ENCODE measurements at regions not wholly inside any gene's neighbourhood (a gene's known extent, or its start where the extent isn't known, plus 50 kb on each side); places are given as distances from the start of the nearest gene placed in this dataset.
A peak's percentile ranks its signal among the peaks of the same experiment; 100 is the strongest.
"Not testable (repeated sequence)": the region's sequence is repeated elsewhere in the genome, so short reads cannot be mapped to it uniquely, and the experiment has no call there.

GRCh38 chr6:43999628-44000027 is 127.6 kb downstream of the MRPL14 start:
- no peak for DNase-seq (ENCODE audit: low spot score)

DNA sequence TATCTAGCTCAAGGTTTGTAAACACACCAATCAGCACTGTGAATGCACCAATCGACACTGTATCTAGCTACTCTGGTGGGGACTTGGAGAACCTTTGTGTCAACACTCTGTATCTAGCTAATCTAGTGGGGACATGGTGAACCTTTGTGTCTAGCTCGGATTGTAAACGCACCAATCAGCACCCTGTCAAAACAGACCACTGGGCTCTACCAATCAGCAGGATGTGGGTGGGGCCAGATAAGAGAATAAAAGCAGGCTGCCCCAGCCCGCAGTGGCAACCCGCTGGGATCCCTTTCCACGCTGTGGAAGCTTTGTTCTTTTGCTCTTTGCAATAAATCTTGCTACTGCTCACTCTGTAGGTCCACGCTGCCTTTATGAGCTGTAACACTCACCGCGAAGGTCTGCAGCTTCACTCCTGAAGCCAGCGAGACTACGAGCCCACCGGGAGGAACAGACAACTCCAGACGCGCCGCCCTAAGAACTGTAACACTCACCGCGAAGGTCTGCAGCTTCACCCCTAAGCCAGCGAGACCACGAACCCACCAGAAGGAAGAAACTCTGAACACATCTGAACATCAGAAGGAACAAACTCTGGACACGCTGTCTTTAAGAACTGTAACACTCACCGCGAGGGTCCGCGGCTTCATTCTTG is 128.5 kb downstream of the MRPL14 start:
- not testable (repeated sequence) for DNase-seq (ENCODE audit: low spot score)

GRCh38 chr6:43997990-43998585 is 129.2 kb downstream of the MRPL14 start:
- DNase-seq (ENCODE audit: low spot score), result peak; percentile 17

DNA sequence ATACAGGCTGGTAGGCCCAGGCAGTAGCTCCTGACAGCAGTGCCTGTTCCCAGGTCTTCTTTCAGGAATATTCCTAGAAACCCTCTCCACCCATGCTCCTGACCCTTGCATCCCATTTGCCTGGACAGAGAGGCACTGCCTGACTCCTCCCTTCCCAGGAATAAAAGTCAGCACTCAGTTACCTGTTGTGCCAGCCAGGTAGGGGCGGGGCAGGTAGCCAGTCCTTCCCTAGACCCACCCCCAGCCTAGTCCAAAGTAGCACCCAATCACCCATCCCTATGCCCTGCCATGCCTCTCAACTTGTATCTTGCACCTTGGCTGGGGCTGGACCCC is 129.9 kb downstream of the MRPL14 start:
- DNase-seq (ENCODE audit: low spot score), result peak; percentile 40

DNA sequence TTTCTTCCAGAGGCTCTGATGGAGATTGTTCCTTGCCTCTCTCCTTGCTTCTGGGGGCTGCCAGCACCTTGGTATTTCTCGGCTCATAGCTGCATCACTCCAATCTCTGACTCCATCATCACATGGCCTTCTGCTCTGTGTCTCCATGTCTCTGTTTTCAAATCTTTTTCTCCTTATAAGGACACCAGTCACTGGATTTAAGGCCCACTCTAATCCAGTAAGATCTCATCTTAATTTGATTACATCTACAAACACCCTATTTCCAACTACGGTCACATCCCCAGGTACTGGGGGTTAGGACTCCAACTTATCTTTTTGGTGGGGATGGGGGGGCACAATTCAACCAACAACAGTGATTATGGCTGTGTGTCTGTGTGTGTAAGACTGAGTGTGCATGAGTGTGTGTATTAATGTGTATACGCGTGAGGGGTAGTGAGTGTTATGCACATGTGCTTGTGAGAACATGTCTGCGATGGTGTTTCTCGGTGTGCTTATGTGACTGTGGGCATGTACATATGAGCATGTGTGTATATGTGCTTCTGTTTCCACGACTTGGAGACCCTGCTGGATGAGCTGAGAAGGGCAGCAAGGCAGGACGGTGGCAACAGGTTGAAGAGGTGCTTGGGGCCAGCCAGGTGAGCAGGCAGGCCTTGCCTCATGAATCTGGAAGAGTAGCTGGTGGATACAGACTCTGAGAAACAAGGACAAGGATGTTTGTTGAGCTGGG is 130.5 kb downstream of the MRPL14 start:
- DNase-seq (ENCODE audit: low spot score), result peak; percentile 55

- DNase-seq (ENCODE audit: low spot score), result peak; percentile 51
Measured at GRCh38 chr6:43995137-43995536, 132.1 kb downstream of the MRPL14 start.

- DNase-seq (ENCODE audit: low spot score), result peak; percentile 62
Measured at GRCh38 chr6:43993881-43994523, 133.2 kb downstream of the MRPL14 start.

DNA sequence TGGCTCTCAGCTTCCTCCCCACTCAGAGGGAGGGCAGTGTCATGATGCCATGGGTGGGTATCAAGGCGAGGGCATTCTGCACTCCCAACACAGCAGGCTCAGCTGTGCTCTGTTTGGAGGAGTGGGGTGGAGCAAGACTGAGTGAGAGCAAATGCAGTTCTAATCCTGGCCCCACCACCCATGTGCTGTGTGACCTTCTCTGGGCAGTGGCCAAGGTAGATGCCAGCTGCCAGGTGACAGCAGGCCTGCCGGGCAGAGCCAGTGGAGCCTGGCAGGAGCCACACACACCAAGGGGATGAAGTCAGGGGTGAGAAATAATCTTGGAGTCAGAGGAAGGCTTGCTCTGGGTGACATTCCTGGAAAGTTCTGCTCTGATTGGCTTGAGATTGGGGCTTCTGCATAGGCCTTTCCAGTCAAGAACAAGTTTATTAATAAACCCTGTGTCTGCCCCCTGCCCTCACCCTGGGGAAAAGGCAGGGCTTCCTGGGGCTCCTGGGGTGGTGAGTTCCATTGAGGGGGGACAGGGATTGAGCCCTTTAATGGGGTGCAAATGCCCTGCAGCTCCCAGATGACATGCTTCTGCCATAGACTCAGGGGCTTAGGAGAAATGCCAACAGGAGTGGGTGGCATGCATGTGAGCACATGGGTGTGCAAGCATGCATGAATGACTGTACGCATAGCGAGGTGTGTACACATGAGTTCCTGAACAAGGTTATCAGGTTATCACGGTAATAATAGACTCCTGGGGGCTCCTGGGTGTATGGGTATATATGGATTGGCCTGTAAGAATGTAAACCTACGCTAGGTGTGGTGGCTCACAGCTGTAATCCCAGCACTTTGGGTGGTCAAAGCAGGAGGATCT is 134.2 kb downstream of the MRPL14 start:
- DNase-seq (ENCODE audit: low spot score), result no peak

DNA sequence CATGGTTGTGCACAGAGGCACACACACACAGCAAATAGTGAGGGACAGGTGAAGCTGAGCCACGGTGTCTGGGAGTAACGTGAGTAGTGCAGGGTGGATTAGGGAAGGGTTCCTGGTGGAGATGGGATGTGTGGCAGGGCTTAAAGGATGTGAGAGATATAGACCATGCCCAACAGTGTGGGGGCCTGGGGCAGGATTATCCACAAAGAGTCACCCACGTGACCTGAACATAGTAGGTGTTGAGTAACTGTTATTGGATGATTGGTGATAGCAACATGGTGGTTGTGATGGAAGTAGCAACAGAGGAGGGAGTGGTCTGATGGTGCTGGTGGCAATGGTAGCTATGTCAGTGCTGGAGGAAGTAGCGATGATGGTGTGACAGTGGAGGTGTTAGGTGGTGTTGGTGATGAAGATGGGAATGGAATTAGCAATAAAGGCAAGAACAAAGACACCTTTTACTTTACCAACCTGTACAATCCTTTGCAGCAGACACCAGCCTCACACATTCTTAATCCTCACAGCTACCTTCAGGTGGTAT is 135.1 kb downstream of the MRPL14 start:
- DNase-seq (ENCODE audit: low spot score), result no peak

GRCh38 chr6:43990627-43991619 is 136.3 kb downstream of the MRPL14 start:
- peak; percentile 78 for DNase-seq (ENCODE audit: low spot score)

DNA sequence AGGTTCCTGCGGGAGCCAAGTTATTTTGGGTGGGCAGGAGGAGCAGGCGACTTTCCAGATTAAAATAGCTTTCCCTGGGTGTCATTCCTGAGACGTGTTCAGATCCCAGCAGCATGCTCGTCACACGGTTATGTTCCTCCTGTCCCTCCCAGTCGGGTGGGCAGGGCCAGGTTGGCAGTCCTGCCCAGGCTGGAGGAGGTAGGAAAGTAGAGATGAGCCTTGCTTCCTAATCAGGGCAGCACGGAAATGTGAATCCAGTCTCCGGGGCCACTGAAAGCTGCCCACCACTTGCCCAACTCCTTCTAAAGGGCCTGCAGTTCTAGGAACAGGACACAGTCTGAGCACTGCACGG is 137.0 kb downstream of the MRPL14 start:
- DNase-seq (ENCODE audit: low spot score), result no peak

DNA sequence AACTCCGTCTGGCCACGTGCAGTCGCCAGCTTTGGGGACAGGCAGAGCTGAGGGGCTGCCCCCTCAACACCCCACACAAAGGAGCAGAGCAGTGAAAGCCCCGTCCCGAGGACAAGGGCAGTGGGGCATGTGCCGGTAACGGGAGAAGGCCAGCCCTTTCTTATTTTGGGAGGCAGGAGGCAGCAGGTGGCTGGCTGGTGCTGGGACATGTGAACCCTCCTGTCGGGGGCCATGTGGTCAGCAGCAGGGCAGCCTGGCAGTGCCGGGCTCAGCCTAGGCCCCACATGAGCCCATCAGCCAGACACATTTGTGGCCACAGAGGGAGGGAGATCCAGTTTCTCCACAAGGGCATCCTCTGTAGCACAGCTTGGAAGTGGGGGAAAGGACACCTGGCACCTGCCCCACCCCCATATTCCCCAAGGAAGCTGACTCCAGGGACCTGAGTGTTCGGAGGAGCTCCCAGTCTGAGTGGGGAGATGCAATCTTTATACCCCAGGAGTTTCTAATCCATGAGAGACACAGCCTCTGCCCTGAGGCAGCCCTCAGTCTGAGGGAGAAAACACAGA is 137.6 kb downstream of the MRPL14 start:
- no peak for DNase-seq (ENCODE audit: low spot score)

DNA sequence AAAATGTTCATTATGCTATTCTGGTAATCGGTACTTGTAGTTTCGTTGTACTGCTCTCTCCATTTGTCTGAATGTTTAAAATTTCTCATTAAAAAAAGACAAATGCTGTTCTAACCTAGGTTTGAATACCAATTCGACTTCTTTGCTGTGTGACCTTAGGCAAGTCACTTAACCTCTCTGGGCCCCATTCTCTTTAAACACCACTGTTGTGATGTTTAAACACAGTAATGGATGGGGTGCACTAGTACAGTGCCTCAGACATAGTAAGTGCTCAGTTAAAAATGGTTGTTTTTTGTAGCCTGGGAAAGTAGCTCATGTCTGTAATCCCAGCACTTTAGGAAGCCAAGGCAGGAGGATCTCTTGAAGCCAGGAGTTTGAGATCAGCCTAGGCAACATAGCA is 138.5 kb downstream of the MRPL14 start:
- DNase-seq (ENCODE audit: low spot score), result no peak

- DNase-seq (ENCODE audit: low spot score), result no peak
Measured at GRCh38 chr6:43987838-43988439, 139.3 kb downstream of the MRPL14 start.

GRCh38 chr6:43986177-43986825 is 141.0 kb downstream of the MRPL14 start:
- DNase-seq (ENCODE audit: low spot score), result no peak

DNA sequence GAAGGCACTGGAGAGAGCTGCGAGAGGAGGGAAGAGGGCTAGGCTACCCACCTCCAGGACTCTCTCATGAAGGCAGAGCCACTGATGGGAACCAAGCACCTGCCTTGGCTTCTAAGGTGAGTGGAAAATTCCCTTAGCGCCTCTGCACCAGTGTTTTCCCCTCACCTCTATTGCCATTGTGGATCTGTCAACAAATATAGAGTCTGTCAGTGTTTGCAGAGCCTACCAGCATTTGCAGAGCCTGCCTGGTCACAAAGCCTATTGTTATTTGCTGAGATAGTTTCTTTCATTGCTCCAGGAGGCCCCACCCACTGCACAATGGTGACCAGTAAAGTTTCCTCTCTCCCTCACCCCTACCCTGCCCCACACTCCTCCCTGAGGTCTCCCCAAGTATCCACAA is 141.9 kb downstream of the MRPL14 start:
- DNase-seq (ENCODE audit: low spot score), result no peak

DNA sequence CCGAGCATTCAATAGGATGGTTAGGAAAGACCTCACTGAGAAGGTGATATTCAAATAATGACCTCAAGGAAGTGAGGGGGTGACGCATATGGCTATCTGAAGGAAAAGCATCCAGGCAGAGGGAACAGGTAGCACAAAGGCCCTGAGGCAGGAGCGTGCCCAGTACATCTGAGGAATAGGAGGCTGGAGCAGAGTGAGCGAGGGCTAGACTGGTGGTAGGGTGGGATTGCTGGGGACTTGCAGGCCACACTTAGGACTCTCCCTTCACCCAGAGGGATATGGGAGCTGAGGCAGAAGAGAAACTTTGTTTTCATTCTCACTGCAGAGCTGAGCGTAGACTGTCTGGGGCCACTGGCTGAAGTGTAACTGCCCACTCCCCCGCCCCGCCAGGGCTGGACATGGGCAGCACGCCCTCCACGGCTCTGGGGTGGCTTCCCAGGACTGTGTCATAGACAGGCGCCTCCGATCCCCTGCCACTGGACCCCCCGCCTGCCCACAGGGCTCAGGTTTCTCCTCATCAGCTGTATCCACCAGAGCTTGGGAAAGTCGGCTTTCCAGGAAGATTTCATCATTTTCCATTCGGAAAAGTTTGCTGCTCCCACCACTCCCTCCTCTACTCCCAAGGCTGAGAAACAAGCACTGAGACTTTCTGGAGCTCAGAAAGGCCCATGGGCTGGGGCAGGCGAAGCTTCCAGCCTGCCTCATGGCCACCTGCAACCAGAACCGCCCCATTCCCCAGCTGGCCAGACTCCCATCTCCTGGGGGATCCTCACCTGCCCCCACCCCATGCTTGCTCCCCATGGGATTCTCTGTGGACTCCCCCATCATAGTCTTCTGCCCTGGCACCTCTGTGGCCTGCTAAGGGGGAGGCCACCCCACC is 142.6 kb downstream of the MRPL14 start:
- peak; percentile 68 for DNase-seq (ENCODE audit: low spot score)

- DNase-seq (ENCODE audit: low spot score), result no peak
Measured at GRCh38 chr6:43983632-43984031, 143.6 kb downstream of the MRPL14 start.

Measured in left forelimb (tissue), 1 donor.